ENCODE measurements at regions not wholly inside any gene's neighbourhood (a gene's known extent, or its start where the extent isn't known, plus 50 kb on each side); places are given as distances from the start of the nearest gene placed in this dataset.

GRCh38 chr9:30504502-30504905 is 1879.9 kb upstream of the ACO1 start:
- TF ChIP-seq CTCF (IDR thresholded peaks at IDR 0.05; ENCODE audit: extremely low read depth in 1 of 2, insufficient read depth in 1 of 2, low read depth in 1 of 2, low read length in 2 of 2): no peak
- TF ChIP-seq MAX (IDR thresholded peaks at IDR 0.05; ENCODE audit: insufficient read depth, insufficient read length): no peak
- TF ChIP-seq EZH2 (IDR thresholded peaks at IDR 0.05; ENCODE audit: borderline replicate concordance, low read depth, low read length, severe bottlenecking): no peak
- TF ChIP-seq POLR2A (IDR thresholded peaks at IDR 0.05; ENCODE audit: low read depth, low read length): no peak
- TF ChIP-seq MYC (IDR thresholded peaks at IDR 0.05; ENCODE audit: low read depth, low read length): no peak
- TF ChIP-seq JUN (IDR thresholded peaks at IDR 0.05; ENCODE audit: borderline replicate concordance, insufficient read depth, insufficient read length, low read depth): no peak
